Choroid plexus epithelial cell (primary cell): ENCODE measurements at regions not wholly inside any gene's neighbourhood (a gene's known extent, or its start where the extent isn't known, plus 50 kb on each side); places are given as distances from the start of the nearest gene placed in this dataset.

Experiments
- DNase-seq: peaks from one replicate; pipeline ENCODE4 v3.0.0-alpha.2; 2010; ENCODE audit warnings: low read depth
- H3K4me3 ChIP-seq: 2 replicates; pipeline ENCODE4 v1.5.1; 2011; ENCODE audit warnings: low read depth, mild to moderate bottlenecking, control low read depth, low read length, moderate library complexity
- CTCF ChIP-seq: conservative IDR thresholded peaks from 2 replicates; pipeline ENCODE4 v1.5.1; 2011; ENCODE audit warnings: low read depth, mild to moderate bottlenecking, control low read depth, inconsistent platforms, low read length, moderate library complexity

DNA sequence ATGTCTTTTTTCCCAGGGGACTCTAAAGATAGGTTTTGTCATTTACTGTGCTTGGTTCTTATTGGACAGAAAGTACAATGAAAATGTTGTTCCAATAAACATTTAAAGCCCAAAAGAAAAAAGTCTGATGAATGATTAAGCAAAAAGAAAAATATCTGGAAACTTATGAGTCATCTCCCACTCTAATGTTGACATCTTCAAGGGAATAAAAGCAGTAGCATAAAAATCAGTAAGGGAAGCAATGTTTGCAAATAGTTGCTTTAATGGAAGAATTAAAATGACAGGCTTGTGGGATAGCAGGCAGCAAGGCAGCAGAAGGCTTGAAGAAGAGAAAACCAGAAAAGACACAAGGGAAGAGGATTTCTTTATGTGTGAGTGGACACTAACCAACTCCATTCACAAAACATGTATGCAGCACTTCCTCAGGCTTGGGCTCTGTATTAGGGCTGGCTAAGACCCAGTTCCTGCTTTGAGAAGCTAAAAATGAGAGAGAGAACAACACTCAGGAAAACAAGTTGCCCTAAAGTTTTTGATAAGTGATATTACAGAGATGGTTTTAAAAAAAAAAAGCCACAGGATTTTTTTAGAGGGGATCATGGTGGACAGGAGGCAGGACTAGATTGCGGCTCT, 263.2 kb upstream of the NT5E start:
- H3K4me3 ChIP-seq, result no peak overlapping the region
- TF ChIP-seq CTCF, result no peak
- DNase-seq, result peak; percentile 61

DNA sequence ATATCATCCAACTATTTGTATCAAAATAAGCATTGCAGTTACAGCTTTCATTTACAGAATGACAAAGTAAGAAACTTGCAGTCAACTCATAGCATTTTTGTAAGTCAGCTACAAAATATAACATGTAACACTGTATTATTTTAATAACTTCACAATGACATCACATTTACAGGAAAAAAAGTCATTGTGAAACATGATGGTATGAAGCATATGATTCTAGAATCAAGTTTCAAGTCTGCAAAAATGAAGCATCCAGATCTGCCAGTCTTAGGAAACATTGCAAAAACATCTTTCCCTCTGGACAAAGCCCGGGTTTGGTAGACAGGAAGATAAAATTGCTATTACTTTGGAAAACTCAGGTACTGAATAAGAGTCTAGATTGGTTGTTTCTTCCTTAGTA, 263.9 kb upstream of the NT5E start:
- TF ChIP-seq CTCF, result no peak
- H3K4me3 ChIP-seq, result no peak overlapping the region
- peak; percentile 84 for DNase-seq

DNA sequence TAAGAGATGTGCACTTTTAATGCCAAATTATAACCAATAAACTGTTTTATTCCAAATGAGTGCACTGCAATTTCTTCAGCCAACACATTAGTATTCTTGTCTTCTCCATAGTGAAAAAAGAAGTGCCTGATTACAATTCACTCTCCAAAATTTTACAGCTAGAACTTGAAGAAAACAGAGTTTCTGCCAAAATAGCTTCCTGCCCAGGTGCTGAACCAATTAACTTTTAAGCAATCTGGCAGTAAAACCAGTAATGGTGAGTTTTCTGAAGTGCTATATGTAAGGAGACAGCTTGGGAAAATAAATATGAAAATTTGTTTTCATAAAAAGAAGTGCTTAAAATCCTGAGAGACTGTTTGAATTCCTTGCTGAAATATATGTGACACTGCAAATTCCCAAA, 266.0 kb upstream of the NT5E start:
- no peak for TF ChIP-seq CTCF
- DNase-seq, result no peak
- H3K4me3 ChIP-seq, result no peak overlapping the region

- H3K4me3 ChIP-seq, result no peak overlapping the region
- no peak for TF ChIP-seq CTCF
- peak; percentile 12 for DNase-seq
Measured at GRCh38 chr6:85172705-85173104, 277.2 kb upstream of the NT5E start.

GRCh38 chr6:85172161-85172560, 277.7 kb upstream of the NT5E start:
- H3K4me3 ChIP-seq, result no peak overlapping the region
- no peak for DNase-seq
- no peak for TF ChIP-seq CTCF

DNA sequence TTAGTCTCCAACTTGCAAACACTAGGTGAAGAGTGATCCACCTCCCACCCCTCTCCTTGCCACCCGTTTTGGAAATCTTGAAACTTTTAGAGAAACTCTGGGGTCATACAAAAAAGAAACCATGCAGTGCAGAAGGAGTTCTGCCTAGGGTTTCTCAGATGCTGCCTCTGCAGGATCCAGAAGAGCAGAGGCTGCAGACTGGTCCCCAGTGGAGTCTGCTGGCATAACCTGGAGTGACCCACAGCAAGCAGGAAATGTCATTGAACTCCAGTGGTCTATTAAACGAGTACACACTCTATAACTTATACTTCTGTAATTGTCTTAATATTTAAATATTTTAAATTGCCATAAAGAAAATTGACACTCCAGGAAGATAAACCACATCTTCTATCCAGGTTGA, 280.7 kb upstream of the NT5E start:
- TF ChIP-seq CTCF, result no peak
- H3K4me3 ChIP-seq, result no peak overlapping the region
- no peak for DNase-seq

- H3K4me3 ChIP-seq, result no peak overlapping the region
- TF ChIP-seq CTCF, result no peak
- DNase-seq, result no peak
Measured at GRCh38 chr6:85168146-85168545, 281.7 kb upstream of the NT5E start.
